ENCODE measurements at regions not wholly inside any gene's neighbourhood (a gene's known extent, or its start where the extent isn't known, plus 50 kb on each side); places are given as distances from the start of the nearest gene placed in this dataset.

GRCh38 chr11:130711193-130711592 is 205.1 kb downstream of the SNX19 start:
- TF ChIP-seq POLR2A (IDR thresholded peaks at IDR 0.05; ENCODE audit: low read length) (no peak), GATA1 (IDR thresholded peaks at IDR 0.05; ENCODE audit: low read depth, low read length) (no peak)
